ENCODE measurements at regions not wholly inside any gene's neighbourhood (a gene's known extent, or its start where the extent isn't known, plus 50 kb on each side); places are given as distances from the start of the nearest gene placed in this dataset.

DNA sequence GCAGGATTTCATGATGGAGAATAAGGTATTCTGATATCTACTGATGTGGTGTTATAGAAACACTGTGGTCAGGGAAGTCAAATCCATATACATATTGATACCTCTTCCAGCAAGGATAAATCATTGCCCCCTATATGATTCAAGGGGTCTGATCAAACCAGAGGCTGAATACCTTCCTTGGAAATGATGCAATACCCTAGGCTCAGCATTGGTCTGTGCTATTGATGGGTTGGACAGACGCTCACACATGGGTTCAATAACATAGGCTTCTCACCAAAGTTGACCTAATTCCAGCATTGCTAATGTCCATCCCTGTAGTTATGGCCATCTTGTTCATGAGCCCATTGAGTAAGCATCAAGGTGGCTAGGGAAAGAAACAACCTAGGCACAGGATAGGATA lies 257.0 kb upstream of the USP24 start:
- no peak for DNase-seq (ENCODE audit: low spot score)
- H3K36me3 Mint-ChIP-seq (ENCODE audit: low read depth): no peaks in the 10 kb centered on the region
- peaks cover 2% of the 10 kb centered on the region for H3K27me3 Mint-ChIP-seq (ENCODE audit: low read depth)
- H3K4me1 Mint-ChIP-seq (ENCODE audit: low read depth): peaks cover 9% of the 10 kb centered on the region
- no peak overlapping the region for H3K4me3 Mint-ChIP-seq (ENCODE audit: unreplicated experiment)
- no peaks in the 10 kb centered on the region for H3K9me3 Mint-ChIP-seq (ENCODE audit: low read depth)
- H3K27ac Mint-ChIP-seq (ENCODE audit: unreplicated experiment): no peak overlapping the region
- TF ChIP-seq, protein P1, sequence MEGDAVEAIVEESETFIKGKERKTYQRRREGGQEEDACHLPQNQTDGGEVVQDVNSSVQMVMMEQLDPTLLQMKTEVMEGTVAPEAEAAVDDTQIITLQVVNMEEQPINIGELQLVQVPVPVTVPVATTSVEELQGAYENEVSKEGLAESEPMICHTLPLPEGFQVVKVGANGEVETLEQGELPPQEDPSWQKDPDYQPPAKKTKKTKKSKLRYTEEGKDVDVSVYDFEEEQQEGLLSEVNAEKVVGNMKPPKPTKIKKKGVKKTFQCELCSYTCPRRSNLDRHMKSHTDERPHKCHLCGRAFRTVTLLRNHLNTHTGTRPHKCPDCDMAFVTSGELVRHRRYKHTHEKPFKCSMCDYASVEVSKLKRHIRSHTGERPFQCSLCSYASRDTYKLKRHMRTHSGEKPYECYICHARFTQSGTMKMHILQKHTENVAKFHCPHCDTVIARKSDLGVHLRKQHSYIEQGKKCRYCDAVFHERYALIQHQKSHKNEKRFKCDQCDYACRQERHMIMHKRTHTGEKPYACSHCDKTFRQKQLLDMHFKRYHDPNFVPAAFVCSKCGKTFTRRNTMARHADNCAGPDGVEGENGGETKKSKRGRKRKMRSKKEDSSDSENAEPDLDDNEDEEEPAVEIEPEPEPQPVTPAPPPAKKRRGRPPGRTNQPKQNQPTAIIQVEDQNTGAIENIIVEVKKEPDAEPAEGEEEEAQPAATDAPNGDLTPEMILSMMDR (IDR thresholded peaks at IDR 0.05): no peak

DNA sequence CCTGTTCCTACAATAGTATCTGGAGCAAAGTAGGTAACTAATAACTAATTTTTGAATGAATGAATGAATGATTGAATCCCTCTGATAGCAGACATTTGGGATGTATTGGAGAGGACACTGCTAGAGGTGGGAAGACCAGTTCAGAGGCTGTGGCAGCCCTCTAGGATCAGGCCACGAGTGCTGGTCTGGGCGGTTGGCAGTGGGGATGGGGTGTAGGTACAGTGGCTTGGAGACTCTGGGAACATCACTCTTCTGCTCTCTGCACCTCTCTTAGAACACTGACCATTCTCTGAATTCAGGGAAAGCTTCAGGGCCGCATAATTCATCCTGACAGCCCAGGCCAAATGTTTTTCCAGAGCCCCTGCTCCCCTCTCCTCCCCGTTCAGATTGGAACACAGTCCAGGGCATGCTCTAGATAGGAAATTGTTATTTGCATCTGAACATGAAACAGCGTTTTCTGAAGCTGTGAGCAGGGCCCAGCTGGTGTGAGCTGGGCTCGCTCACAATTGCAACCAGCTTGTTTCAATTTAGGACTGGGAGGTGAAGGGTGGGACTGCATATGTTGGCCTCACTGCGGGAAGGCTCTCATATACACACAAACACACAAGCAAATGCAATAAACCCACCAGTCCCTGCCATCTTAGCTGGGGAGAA lies 253.1 kb upstream of the USP24 start:
- TF ChIP-seq, protein P1 (IDR thresholded peaks at IDR 0.05): no peak
- no peak overlapping the region for H3K4me3 Mint-ChIP-seq (ENCODE audit: unreplicated experiment)
- no peak for DNase-seq (ENCODE audit: low spot score)
- peaks cover 2% of the 10 kb centered on the region for H3K27me3 Mint-ChIP-seq (ENCODE audit: low read depth)
- no peaks in the 10 kb centered on the region for H3K36me3 Mint-ChIP-seq (ENCODE audit: low read depth)
- H3K9me3 Mint-ChIP-seq (ENCODE audit: low read depth): no peaks in the 10 kb centered on the region
- H3K27ac Mint-ChIP-seq (ENCODE audit: unreplicated experiment): no peak overlapping the region
- peaks cover 2% of the 10 kb centered on the region for H3K4me1 Mint-ChIP-seq (ENCODE audit: low read depth)

DNA sequence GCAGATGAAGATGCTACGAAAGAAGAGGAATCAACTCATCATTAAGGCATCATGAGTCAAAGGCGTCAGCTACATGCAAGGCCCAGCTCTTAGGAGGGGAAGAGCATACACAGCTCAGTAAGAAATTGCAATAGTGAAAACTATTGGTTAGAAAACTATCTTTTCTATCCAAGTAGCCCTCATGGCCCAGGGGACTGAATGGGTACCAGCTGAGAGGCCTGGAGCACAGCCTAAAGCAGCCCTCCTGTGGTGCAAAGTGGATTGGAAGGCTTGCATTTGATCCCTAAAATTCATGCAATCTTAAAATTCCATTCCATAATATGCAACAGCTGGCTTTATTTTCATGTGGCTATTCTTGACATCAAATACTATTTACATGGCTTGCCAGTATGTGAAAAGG lies 251.8 kb upstream of the USP24 start:
- H3K27ac Mint-ChIP-seq (ENCODE audit: unreplicated experiment): no peak overlapping the region
- H3K27me3 Mint-ChIP-seq (ENCODE audit: low read depth): peaks cover 2% of the 10 kb centered on the region
- TF ChIP-seq, protein P1 (IDR thresholded peaks at IDR 0.05): no peak
- no peaks in the 10 kb centered on the region for H3K4me1 Mint-ChIP-seq (ENCODE audit: low read depth)
- H3K4me3 Mint-ChIP-seq (ENCODE audit: unreplicated experiment): no peak overlapping the region
- H3K36me3 Mint-ChIP-seq (ENCODE audit: low read depth): no peaks in the 10 kb centered on the region
- no peaks in the 10 kb centered on the region for H3K9me3 Mint-ChIP-seq (ENCODE audit: low read depth)
- no peak for DNase-seq (ENCODE audit: low spot score)

DNA sequence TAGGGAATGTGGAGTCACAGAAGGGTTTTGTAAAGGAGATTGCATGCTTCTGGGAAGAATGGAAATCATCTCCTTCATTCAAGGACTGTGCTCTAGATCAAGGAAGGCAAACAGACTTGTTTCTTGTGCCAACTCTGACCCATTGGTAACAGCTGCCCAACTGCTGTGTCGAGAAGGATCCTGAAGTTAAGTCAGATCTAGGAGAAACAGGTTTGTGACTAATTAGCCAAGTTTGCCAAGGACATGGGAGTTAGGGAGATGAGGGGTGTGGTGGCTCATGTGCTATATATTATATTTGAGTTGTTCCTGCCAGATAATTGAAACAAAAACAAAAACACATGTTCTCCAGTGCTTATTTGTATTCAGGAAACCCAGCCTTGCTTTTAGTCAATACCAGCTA lies 251.2 kb upstream of the USP24 start:
- Mint-ChIP-seq H3K4me1 (ENCODE audit: low read depth) (no peaks in the 10 kb centered on the region), H3K27ac (ENCODE audit: unreplicated experiment) (no peak overlapping the region), H3K9me3 (ENCODE audit: low read depth) (no peaks in the 10 kb centered on the region), H3K4me3 (ENCODE audit: unreplicated experiment) (no peak overlapping the region), H3K36me3 (ENCODE audit: low read depth) (no peaks in the 10 kb centered on the region), H3K27me3 (ENCODE audit: low read depth) (peaks cover 2% of the 10 kb centered on the region)
- DNase-seq (ENCODE audit: low spot score): no peak
- TF ChIP-seq, protein P1 (IDR thresholded peaks at IDR 0.05): no peak

DNA sequence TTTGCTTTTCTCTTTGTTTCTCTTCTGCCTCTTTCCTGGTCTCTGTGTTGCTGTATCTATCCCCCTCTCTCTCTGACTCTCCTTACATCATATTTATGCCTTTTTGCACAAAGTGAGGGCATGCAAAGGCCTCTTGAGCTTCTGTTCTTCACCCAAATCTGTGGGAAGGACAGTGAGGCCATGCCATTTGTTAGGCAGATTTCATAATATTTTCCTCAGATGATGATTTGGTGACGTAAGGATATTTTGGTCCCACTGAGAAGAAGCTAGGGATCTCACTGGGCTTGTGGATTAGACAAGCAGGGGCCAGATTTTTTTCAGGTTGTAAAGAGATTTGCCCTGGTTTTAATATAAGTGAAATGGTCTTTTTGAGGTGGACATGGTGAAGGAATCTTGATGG lies 249.4 kb upstream of the USP24 start:
- Mint-ChIP-seq H3K4me3 (ENCODE audit: unreplicated experiment) (no peak overlapping the region), H3K9me3 (ENCODE audit: low read depth) (peaks cover 5% of the 10 kb centered on the region), H3K36me3 (ENCODE audit: low read depth) (peaks cover 1% of the 10 kb centered on the region), H3K4me1 (ENCODE audit: low read depth) (no peaks in the 10 kb centered on the region), H3K27ac (ENCODE audit: unreplicated experiment) (no peak overlapping the region), H3K27me3 (ENCODE audit: low read depth) (peaks cover 2% of the 10 kb centered on the region)
- DNase-seq (ENCODE audit: low spot score): no peak
- TF ChIP-seq, protein P1 (IDR thresholded peaks at IDR 0.05): no peak

Measured in chondrocyte (in vitro differentiated cells).